SK-N-MC (cell line): ENCODE measurements at regions not wholly inside any gene's neighbourhood (a gene's known extent, or its start where the extent isn't known, plus 50 kb on each side); places are given as distances from the start of the nearest gene placed in this dataset.

Source experiments
- DNase-seq: peaks from one replicate; pipeline ENCODE4 v3.0.0-alpha.2; 2011; ENCODE audit warnings: low read depth, low spot score
- H3K27ac ChIP-seq: fragments of 200-600 bp; sonication (generic); 2 replicates; pipeline ENCODE4 v1.5.1; 2016; ENCODE audit warnings: mixed run types
- H3K36me3 ChIP-seq: fragments of 200-600 bp; sonication (generic); 2 replicates; pipeline ENCODE4 v1.6.1; 2017; ENCODE audit warnings: antibody characterized with exemption, low read length, mixed read lengths; ENCODE audit not compliant: insufficient read depth
- H3K4me3 ChIP-seq: fragments of 200-600 bp; sonication (generic); 2 replicates; pipeline ENCODE4 v1.5.1; 2016
- H3K9ac ChIP-seq: fragments of 200-600 bp; sonication (generic); 2 replicates; pipeline ENCODE4 v1.8.0; 2017; ENCODE audit warnings: mixed run types, mixed read lengths; ENCODE audit not compliant: insufficient read length
- H3K9me3 ChIP-seq: fragments of 200-600 bp; sonication (generic); 2 replicates; pipeline ENCODE4 v1.6.1; 2017; ENCODE audit warnings: low read depth, mild to moderate bottlenecking, antibody characterized with exemption, low read length, moderate library complexity, mixed read lengths
- EZH2 ChIP-seq: fragments of 200-600 bp; sonication (generic); IDR thresholded peaks from one replicate; pipeline ENCODE4 v1.6.1; 2017; ENCODE audit warnings: antibody characterized with exemption
- FOXP2 ChIP-seq: optimal IDR thresholded peaks from 2 replicates; pipeline ENCODE3; 2011; ENCODE audit warnings: mild to moderate bottlenecking, moderate library complexity; ENCODE audit not compliant: insufficient read depth; ENCODE audit errors: extremely low read length, control extremely low read depth
- POLR2AphosphoS5 ChIP-seq: IDR thresholded peaks from 2 replicates; pipeline ENCODE4 v1.6.1; 2012; ENCODE audit warnings: mild to moderate bottlenecking, low read depth, low read length, borderline replicate concordance

- no peak for DNase-seq
- H3K27ac ChIP-seq = peak overlapping the region; percentile 95; the same call in 1 of the 2 replicates
- H3K9ac ChIP-seq = no peak overlapping the region
- H3K9me3 ChIP-seq = no peaks in the 10 kb centered on the region
- no peak for TF ChIP-seq POLR2AphosphoS5
- no peak for TF ChIP-seq EZH2
- no peak for TF ChIP-seq FOXP2
- no peaks in the 10 kb centered on the region for H3K36me3 ChIP-seq
- no peak overlapping the region for H3K4me3 ChIP-seq
These were observed 117.0 kb upstream of the GSC start for GRCh38 chr14:94886931-94887330.

- 0 out of 2 replicates have a peak overlapping the region, but pooled peaks have one; percentile 12 for H3K4me3 ChIP-seq
- H3K27ac ChIP-seq = peak overlapping the region; percentile 95
- no peaks in the 10 kb centered on the region for H3K36me3 ChIP-seq
- peak; percentile 71 for DNase-seq
- no peak for TF ChIP-seq EZH2
- TF ChIP-seq FOXP2 = peak; percentile 64
- no peaks in the 10 kb centered on the region for H3K9me3 ChIP-seq
- peak overlapping the region; percentile 56 for H3K9ac ChIP-seq
These were observed 115.7 kb upstream of the GSC start for GRCh38 chr14:94885481-94886155.

- no peak for TF ChIP-seq EZH2
- TF ChIP-seq FOXP2 = no peak
- no peak for TF ChIP-seq POLR2AphosphoS5
- Histone ChIP-seq H3K9ac (peak overlapping the region; percentile 53), H3K36me3 (no peaks in the 10 kb centered on the region), H3K4me3 (no peak overlapping the region), H3K27ac (peak overlapping the region; percentile 90), H3K9me3 (no peaks in the 10 kb centered on the region)
- no peak for DNase-seq
These were observed 114.8 kb upstream of the GSC start for GRCh38 chr14:94884616-94885230.

- no peak for DNase-seq
- no peaks in the 10 kb centered on the region for H3K36me3 ChIP-seq
- H3K27ac ChIP-seq = no peak overlapping the region
- H3K9ac ChIP-seq = no peak overlapping the region
- no peaks in the 10 kb centered on the region for H3K9me3 ChIP-seq
- TF ChIP-seq POLR2AphosphoS5 = no peak
- no peak for TF ChIP-seq EZH2
- no peak for TF ChIP-seq FOXP2
- H3K4me3 ChIP-seq = no peak overlapping the region
These were observed 112.5 kb upstream of the GSC start for GRCh38 chr14:94882401-94882800.

GRCh38 chr14:94880876-94881275 lies 111.0 kb upstream of the GSC start:
- Histone ChIP-seq H3K4me3 (no peak overlapping the region), H3K9ac (no peak overlapping the region), H3K9me3 (no peaks in the 10 kb centered on the region), H3K36me3 (no peaks in the 10 kb centered on the region), H3K27ac (no peak overlapping the region)
- no peak for DNase-seq
- no peak for TF ChIP-seq POLR2AphosphoS5
- TF ChIP-seq EZH2 = no peak
- no peak for TF ChIP-seq FOXP2

- H3K9ac ChIP-seq = no peak overlapping the region
- no peak overlapping the region for H3K4me3 ChIP-seq
- no peaks in the 10 kb centered on the region for H3K9me3 ChIP-seq
- DNase-seq = no peak
- H3K27ac ChIP-seq = no peak overlapping the region
- H3K36me3 ChIP-seq = no peaks in the 10 kb centered on the region
- no peak for TF ChIP-seq EZH2
These were observed 110.2 kb upstream of the GSC start for GRCh38 chr14:94880106-94880505.

- H3K27ac ChIP-seq = no peak overlapping the region
- H3K4me3 ChIP-seq = no peak overlapping the region
- H3K9ac ChIP-seq = no peak overlapping the region
- no peaks in the 10 kb centered on the region for H3K36me3 ChIP-seq
- no peak for DNase-seq
- TF ChIP-seq EZH2 (no peak), FOXP2 (no peak), POLR2AphosphoS5 (no peak)
- H3K9me3 ChIP-seq = no peaks in the 10 kb centered on the region
These were observed 109.6 kb upstream of the GSC start for GRCh38 chr14:94879537-94879936.

GRCh38 chr14:94876306-94876705 lies 106.4 kb upstream of the GSC start:
- DNase-seq = no peak
- Histone ChIP-seq H3K36me3 (no peaks in the 10 kb centered on the region), H3K27ac (no peak overlapping the region), H3K4me3 (no peak overlapping the region), H3K9ac (no peak overlapping the region), H3K9me3 (no peaks in the 10 kb centered on the region)
- no peak for TF ChIP-seq FOXP2
- no peak for TF ChIP-seq EZH2
- no peak for TF ChIP-seq POLR2AphosphoS5

GRCh38 chr14:94875256-94875655 lies 105.3 kb upstream of the GSC start:
- no peak for DNase-seq
- no peaks in the 10 kb centered on the region for H3K36me3 ChIP-seq
- H3K9ac ChIP-seq = no peak overlapping the region
- TF ChIP-seq FOXP2 (no peak), POLR2AphosphoS5 (no peak), EZH2 (no peak)
- no peaks in the 10 kb centered on the region for H3K9me3 ChIP-seq
- no peak overlapping the region for H3K4me3 ChIP-seq
- H3K27ac ChIP-seq = no peak overlapping the region
